Glomerular visceral epithelial cell (primary cell): ENCODE measurements at regions not wholly inside any gene's neighbourhood (a gene's known extent, or its start where the extent isn't known, plus 50 kb on each side); places are given as distances from the start of the nearest gene placed in this dataset.
A peak's percentile ranks its signal among the peaks of the same experiment; 100 is the strongest.

Experiments used
- DNase-seq: peaks from one replicate; pipeline ENCODE4 v3.0.0-alpha.2; 2016; ENCODE audit errors: extremely low spot score

GRCh38 chr4:125688841-125689240 is 374.1 kb downstream of the FAT4 start:
- no peak for DNase-seq

- no peak for DNase-seq
Observed at GRCh38 chr4:125689805-125690204, 375.1 kb downstream of the FAT4 start.

GRCh38 chr4:125693228-125693627 is 378.5 kb downstream of the FAT4 start:
- DNase-seq: no peak

- no peak for DNase-seq
Observed at GRCh38 chr4:125702406-125702805, 387.7 kb downstream of the FAT4 start.

- DNase-seq: peak; percentile 6
Observed at GRCh38 chr4:125703443-125703842, 388.7 kb downstream of the FAT4 start.

- DNase-seq: peak; percentile 38
Observed at GRCh38 chr4:125704726-125705125, 390.0 kb downstream of the FAT4 start.

GRCh38 chr4:125705681-125706080 is 390.9 kb downstream of the FAT4 start:
- DNase-seq: no peak

- DNase-seq: no peak
Observed at GRCh38 chr4:125707397-125707796, 392.6 kb downstream of the FAT4 start.

- DNase-seq: no peak
Observed at GRCh38 chr4:125710766-125711165, 396.0 kb downstream of the FAT4 start.

GRCh38 chr4:125714049-125714448 is 399.3 kb downstream of the FAT4 start:
- DNase-seq: no peak

- DNase-seq: no peak
Observed at GRCh38 chr4:125714845-125715244, 400.1 kb downstream of the FAT4 start.

GRCh38 chr4:125719987-125720386 is 405.2 kb downstream of the FAT4 start:
- DNase-seq: no peak

- DNase-seq: no peak
Observed at GRCh38 chr4:125722009-125722408, 407.3 kb downstream of the FAT4 start.

- DNase-seq: no peak
Observed at GRCh38 chr4:125725957-125726525, 411.3 kb downstream of the FAT4 start.

GRCh38 chr4:125727931-125728330 is 413.2 kb downstream of the FAT4 start:
- no peak for DNase-seq

- DNase-seq: peak; percentile 80
Observed at GRCh38 chr4:125728568-125728967, 413.8 kb downstream of the FAT4 start.

GRCh38 chr4:125729171-125729570 is 414.4 kb downstream of the FAT4 start:
- DNase-seq: no peak

- no peak for DNase-seq
Observed at GRCh38 chr4:125732632-125733031, 417.9 kb downstream of the FAT4 start.

GRCh38 chr4:125734504-125734903 is 419.7 kb downstream of the FAT4 start:
- DNase-seq: no peak

GRCh38 chr4:125735102-125735501 is 420.3 kb downstream of the FAT4 start:
- peak; percentile 89 for DNase-seq

- DNase-seq: peak; percentile 38
Observed at GRCh38 chr4:125736057-125736456, 421.3 kb downstream of the FAT4 start.

GRCh38 chr4:125739760-125740159 is 425.0 kb downstream of the FAT4 start:
- DNase-seq: no peak

- DNase-seq: peak; percentile 30
Observed at GRCh38 chr4:125741825-125742452, 427.2 kb downstream of the FAT4 start.

- no peak for DNase-seq
Observed at GRCh38 chr4:125744891-125745364, 430.2 kb downstream of the FAT4 start.
